Fibroblast of peridontal ligament (primary cell): ENCODE measurements at regions not wholly inside any gene's neighbourhood (a gene's known extent, or its start where the extent isn't known, plus 50 kb on each side); places are given as distances from the start of the nearest gene placed in this dataset.

Source experiments
- DNase-seq: peaks from one replicate; pipeline ENCODE4 v3.0.0-alpha.2; 2010; ENCODE audit errors: extremely low read depth

GRCh38 chr11:134647066-134647743 lies 235.2 kb upstream of the B3GAT1 start:
- no peak for DNase-seq

- no peak for DNase-seq
Observed at GRCh38 chr11:134646561-134646960, 234.5 kb upstream of the B3GAT1 start.

- DNase-seq = no peak
Observed at GRCh38 chr11:134645576-134645975, 233.5 kb upstream of the B3GAT1 start.

GRCh38 chr11:134644476-134645456 lies 232.7 kb upstream of the B3GAT1 start:
- DNase-seq = no peak

- no peak for DNase-seq
Observed at GRCh38 chr11:134643115-134644012, 231.3 kb upstream of the B3GAT1 start.

- no peak for DNase-seq
Observed at GRCh38 chr11:134642206-134642605, 230.2 kb upstream of the B3GAT1 start.

GRCh38 chr11:134640971-134641968 lies 229.2 kb upstream of the B3GAT1 start:
- DNase-seq = no peak

GRCh38 chr11:134640536-134640935 lies 228.5 kb upstream of the B3GAT1 start:
- no peak for DNase-seq

- DNase-seq = no peak
Observed at GRCh38 chr11:134639586-134640330, 227.7 kb upstream of the B3GAT1 start.

GRCh38 chr11:134638796-134639430 lies 226.9 kb upstream of the B3GAT1 start:
- DNase-seq = no peak

GRCh38 chr11:134637091-134638015 lies 225.3 kb upstream of the B3GAT1 start:
- DNase-seq = no peak

GRCh38 chr11:134636071-134636470 lies 224.0 kb upstream of the B3GAT1 start:
- no peak for DNase-seq

GRCh38 chr11:134634897-134635831 lies 223.1 kb upstream of the B3GAT1 start:
- no peak for DNase-seq

GRCh38 chr11:134633276-134633675 lies 221.2 kb upstream of the B3GAT1 start:
- DNase-seq = no peak

GRCh38 chr11:134632347-134633119 lies 220.5 kb upstream of the B3GAT1 start:
- no peak for DNase-seq

GRCh38 chr11:134630861-134631260 lies 218.8 kb upstream of the B3GAT1 start:
- DNase-seq = no peak
